ENCODE measurements at regions not wholly inside any gene's neighbourhood (a gene's known extent, or its start where the extent isn't known, plus 50 kb on each side); places are given as distances from the start of the nearest gene placed in this dataset.
"Not testable (repeated sequence)": the region's sequence is repeated elsewhere in the genome, so short reads cannot be mapped to it uniquely, and the experiment has no call there.

DNA sequence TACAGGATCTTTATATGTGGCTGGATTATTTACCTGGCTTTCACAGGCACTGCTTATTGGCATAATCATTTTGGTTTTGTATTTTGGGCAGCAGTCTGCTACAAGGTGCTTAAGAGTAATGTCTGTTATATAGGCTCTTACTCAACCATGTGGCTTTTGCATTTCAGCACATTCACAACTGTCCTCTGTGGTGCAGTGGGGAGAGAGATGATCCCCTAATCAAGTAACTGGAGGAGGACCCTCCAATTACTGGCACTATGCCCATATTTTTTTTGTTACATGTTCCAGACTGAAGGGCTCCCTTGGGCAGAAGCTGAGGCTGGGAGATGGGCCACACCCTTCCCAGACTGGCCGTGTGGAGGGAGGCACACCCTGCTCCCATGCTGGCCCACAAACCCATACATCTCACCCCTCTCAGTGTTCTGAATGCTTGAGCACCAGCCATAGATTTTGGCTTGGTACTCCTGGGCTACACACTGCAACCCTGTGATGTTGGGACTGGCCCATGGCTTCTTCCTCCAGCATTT is 173.5 kb downstream of the FAM174A start:
- Mint-ChIP-seq H3K36me3 (ENCODE audit: insufficient read depth, unreplicated experiment) (no peaks in the 10 kb centered on the region), H3K4me3 (ENCODE audit: unreplicated experiment) (no peak overlapping the region), H3K27ac (ENCODE audit: unreplicated experiment) (no peak overlapping the region), H3K9me3 (ENCODE audit: unreplicated experiment) (no peaks in the 10 kb centered on the region), H3K27me3 (ENCODE audit: insufficient read depth, unreplicated experiment) (no peaks in the 10 kb centered on the region), H3K4me1 (ENCODE audit: low read depth, unreplicated experiment) (no peaks in the 10 kb centered on the region)
- no peak for DNase-seq
- Histone ChIP-seq H3K9me3 (no peaks in the 10 kb centered on the region), H3K27me3 (replicated peaks; ENCODE audit: control insufficient read depth, insufficient read depth, low read length) (no peaks in the 10 kb centered on the region), H3K36me3 (ENCODE audit: control insufficient read depth, insufficient read depth, low read length) (no peaks in the 10 kb centered on the region), H3K4me1 (no peaks in the 10 kb centered on the region), H3K4me3 (ENCODE audit: low read depth, low read length) (no peak overlapping the region)
- CTCF ChIA-PET = no interaction called here
- no TSS peak for BruUV-seq (replicated peaks)
- intact Hi-C loops (cut with micrococcal nuclease; ENCODE audit: unreplicated experiment) = no loop called here
- no peak for TF ChIP-seq CTCF (IDR thresholded peaks at IDR 0.05; ENCODE audit: insufficient read depth in 1 of 2, low read depth in 1 of 2, low read length in 1 of 2, severe bottlenecking in 1 of 2, unreplicated experiment in 1 of 2)
- POLR2A ChIA-PET = no interaction called here

DNA sequence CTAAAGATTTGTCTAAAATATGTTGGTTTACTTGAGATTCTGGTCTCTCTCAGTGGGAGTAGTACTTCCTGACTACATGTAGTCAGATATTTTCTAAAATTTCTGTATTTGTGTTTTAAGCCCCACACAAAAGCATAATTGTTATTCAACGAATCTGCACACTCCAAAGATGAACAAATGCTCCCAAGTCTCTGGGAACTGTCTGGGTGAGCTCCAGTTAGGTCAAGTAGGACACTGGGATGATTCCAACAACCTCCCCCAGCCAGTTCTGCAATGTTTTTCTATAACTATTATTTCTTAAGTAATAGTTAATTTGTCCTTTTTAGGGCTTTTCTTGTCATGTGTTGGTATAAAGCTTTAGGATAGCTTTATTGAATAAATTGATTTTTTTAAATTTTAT is 174.6 kb downstream of the FAM174A start:
- Mint-ChIP-seq H3K27ac (ENCODE audit: unreplicated experiment) (no peak overlapping the region), H3K36me3 (ENCODE audit: insufficient read depth, unreplicated experiment) (no peaks in the 10 kb centered on the region), H3K4me3 (ENCODE audit: unreplicated experiment) (no peak overlapping the region), H3K9me3 (ENCODE audit: unreplicated experiment) (no peaks in the 10 kb centered on the region), H3K4me1 (ENCODE audit: low read depth, unreplicated experiment) (no peaks in the 10 kb centered on the region), H3K27me3 (ENCODE audit: insufficient read depth, unreplicated experiment) (no peaks in the 10 kb centered on the region)
- intact Hi-C loops (cut with micrococcal nuclease; ENCODE audit: unreplicated experiment) = no loop called here
- ChIA-PET CTCF (no interaction called here), POLR2A (no interaction called here)
- Histone ChIP-seq H3K27me3 (replicated peaks; ENCODE audit: control insufficient read depth, insufficient read depth, low read length) (no peaks in the 10 kb centered on the region), H3K4me1 (no peaks in the 10 kb centered on the region), H3K36me3 (ENCODE audit: control insufficient read depth, insufficient read depth, low read length) (no peaks in the 10 kb centered on the region), H3K4me3 (ENCODE audit: low read depth, low read length) (no peak overlapping the region), H3K9me3 (no peaks in the 10 kb centered on the region)
- BruUV-seq (replicated peaks) = no TSS peak
- no peak for TF ChIP-seq CTCF (IDR thresholded peaks at IDR 0.05; ENCODE audit: insufficient read depth in 1 of 2, low read depth in 1 of 2, low read length in 1 of 2, severe bottlenecking in 1 of 2, unreplicated experiment in 1 of 2)
- no peak for DNase-seq

GRCh38 chr5:100714780-100715179 is 179.6 kb downstream of the FAM174A start:
- intact Hi-C loops (cut with micrococcal nuclease; ENCODE audit: unreplicated experiment); BruUV-seq (replicated peaks); H3K36me3 Mint-ChIP-seq (ENCODE audit: insufficient read depth, unreplicated experiment); H3K27me3 ChIP-seq (replicated peaks; ENCODE audit: control insufficient read depth, insufficient read depth, low read length); POLR2A ChIA-PET; H3K27ac Mint-ChIP-seq (ENCODE audit: unreplicated experiment); H3K4me3 ChIP-seq (ENCODE audit: low read depth, low read length); H3K27me3 Mint-ChIP-seq (ENCODE audit: insufficient read depth, unreplicated experiment); H3K4me1 Mint-ChIP-seq (ENCODE audit: low read depth, unreplicated experiment); H3K9me3 ChIP-seq; H3K4me1 ChIP-seq; H3K36me3 ChIP-seq (ENCODE audit: control insufficient read depth, insufficient read depth, low read length); H3K9me3 Mint-ChIP-seq (ENCODE audit: unreplicated experiment); DNase-seq; CTCF ChIA-PET; H3K4me3 Mint-ChIP-seq (ENCODE audit: unreplicated experiment): not testable (repeated sequence)

- no TSS peak for BruUV-seq (replicated peaks)
- no peaks in the 10 kb centered on the region for H3K9me3 Mint-ChIP-seq (ENCODE audit: unreplicated experiment)
- H3K36me3 Mint-ChIP-seq (ENCODE audit: insufficient read depth, unreplicated experiment) = no peaks in the 10 kb centered on the region
- ChIA-PET CTCF (no interaction called here), POLR2A (no interaction called here)
- H3K27ac Mint-ChIP-seq (ENCODE audit: unreplicated experiment) = no peak overlapping the region
- no peak overlapping the region for H3K4me3 Mint-ChIP-seq (ENCODE audit: unreplicated experiment)
- Histone ChIP-seq H3K36me3 (ENCODE audit: control insufficient read depth, insufficient read depth, low read length) (no peaks in the 10 kb centered on the region), H3K4me3 (ENCODE audit: low read depth, low read length) (no peak overlapping the region), H3K9me3 (no peaks in the 10 kb centered on the region), H3K27me3 (replicated peaks; ENCODE audit: control insufficient read depth, insufficient read depth, low read length) (no peaks in the 10 kb centered on the region), H3K4me1 (no peaks in the 10 kb centered on the region)
- no peaks in the 10 kb centered on the region for H3K4me1 Mint-ChIP-seq (ENCODE audit: low read depth, unreplicated experiment)
- intact Hi-C loops (cut with micrococcal nuclease; ENCODE audit: unreplicated experiment) = no loop called here
- no peak for TF ChIP-seq CTCF (IDR thresholded peaks at IDR 0.05; ENCODE audit: insufficient read depth in 1 of 2, low read depth in 1 of 2, low read length in 1 of 2, severe bottlenecking in 1 of 2, unreplicated experiment in 1 of 2)
- no peak for DNase-seq
- H3K27me3 Mint-ChIP-seq (ENCODE audit: insufficient read depth, unreplicated experiment) = no peaks in the 10 kb centered on the region
These were observed 180.4 kb downstream of the ST8SIA4 start for GRCh38 chr5:100722657-100723056.
